ENCODE measurements at regions not wholly inside any gene's neighbourhood (a gene's known extent, or its start where the extent isn't known, plus 50 kb on each side); places are given as distances from the start of the nearest gene placed in this dataset.
"Not testable (repeated sequence)": the region's sequence is repeated elsewhere in the genome, so short reads cannot be mapped to it uniquely, and the experiment has no call there.

DNA sequence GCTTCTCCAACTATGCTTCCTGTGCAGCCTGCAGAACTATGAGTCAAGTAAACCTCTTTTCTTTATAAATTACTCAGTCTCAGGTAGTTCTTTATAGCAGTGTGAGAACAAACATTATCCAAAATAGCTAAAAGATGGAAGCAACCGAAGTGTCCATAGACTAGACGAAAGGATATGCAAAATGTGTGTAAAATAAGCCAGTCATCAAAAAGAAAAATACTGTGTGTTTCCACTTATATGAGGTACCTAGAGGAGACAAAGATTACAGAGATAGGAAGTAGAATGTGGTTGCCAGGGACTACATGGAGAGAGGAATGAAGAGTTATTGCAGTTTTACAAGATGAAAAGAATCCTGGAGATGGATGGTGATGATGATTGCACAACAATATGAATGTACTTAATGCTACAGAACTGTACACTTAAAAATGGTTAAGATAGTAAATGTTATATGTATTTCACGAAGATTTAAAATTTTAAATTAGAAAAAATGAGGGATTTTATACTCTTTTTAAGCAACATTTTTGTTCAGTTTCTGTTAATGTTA is 99.3 kb upstream of the FN1 start:
- no peak for DNase-seq

DNA sequence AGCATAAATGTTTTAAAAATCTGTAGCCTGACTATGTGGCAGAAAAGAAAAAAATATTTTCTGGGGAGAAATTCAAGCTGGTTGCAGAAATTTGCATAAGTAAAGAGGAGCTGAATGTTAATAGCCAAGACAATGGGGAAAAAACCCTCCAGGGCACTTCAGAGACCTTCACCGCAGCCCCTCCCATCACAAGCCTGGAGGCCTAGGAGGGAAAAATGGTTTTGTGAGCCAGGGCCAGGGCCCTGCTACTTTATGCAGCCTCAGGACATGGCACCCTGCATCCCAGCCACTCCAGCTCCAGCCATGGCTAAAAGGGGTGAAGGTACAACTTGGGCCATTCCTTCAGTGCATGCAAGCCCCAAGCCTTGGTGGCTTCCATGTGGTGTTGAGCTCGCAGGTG is 97.8 kb upstream of the FN1 start:
- not testable (repeated sequence) for DNase-seq

DNA sequence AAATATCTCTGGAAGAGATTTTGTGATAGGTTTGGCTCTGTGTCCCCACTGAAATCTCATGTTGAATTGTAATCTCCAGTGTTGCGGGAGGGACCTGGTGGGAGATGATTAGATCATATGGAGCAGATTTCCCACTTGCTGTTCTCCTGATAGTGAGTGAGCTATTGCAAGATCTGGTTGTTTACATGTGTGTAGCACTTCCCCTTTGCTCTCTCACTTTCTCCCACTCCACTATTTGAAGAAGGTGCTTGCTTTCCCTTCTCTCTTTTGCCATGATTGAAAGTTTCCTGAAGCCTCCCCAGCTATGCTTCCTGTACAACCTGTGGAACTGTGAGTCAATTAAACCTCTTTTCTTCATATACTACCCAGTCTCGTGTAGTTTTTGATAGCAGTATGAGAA is 97.0 kb upstream of the FN1 start:
- DNase-seq: no peak

DNA sequence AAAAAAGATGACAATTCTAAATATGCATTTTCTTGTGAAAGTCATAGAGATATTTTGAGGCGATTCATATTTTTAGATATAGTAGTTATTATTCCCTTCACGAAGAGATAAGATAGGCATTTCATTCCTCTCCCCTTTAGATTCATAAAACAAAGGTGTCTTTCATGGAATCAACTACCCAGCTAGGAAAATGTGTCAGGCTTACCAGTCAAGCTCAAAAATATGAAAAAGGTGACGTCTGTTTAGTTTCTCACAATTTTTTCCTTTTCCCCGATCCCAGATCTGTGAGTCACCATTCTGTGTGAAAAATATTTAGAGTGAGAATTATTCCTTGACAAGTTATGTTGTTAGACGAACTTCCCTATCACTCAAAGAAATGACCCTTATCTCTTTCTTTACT is 95.4 kb upstream of the FN1 start:
- DNase-seq: no peak

DNA sequence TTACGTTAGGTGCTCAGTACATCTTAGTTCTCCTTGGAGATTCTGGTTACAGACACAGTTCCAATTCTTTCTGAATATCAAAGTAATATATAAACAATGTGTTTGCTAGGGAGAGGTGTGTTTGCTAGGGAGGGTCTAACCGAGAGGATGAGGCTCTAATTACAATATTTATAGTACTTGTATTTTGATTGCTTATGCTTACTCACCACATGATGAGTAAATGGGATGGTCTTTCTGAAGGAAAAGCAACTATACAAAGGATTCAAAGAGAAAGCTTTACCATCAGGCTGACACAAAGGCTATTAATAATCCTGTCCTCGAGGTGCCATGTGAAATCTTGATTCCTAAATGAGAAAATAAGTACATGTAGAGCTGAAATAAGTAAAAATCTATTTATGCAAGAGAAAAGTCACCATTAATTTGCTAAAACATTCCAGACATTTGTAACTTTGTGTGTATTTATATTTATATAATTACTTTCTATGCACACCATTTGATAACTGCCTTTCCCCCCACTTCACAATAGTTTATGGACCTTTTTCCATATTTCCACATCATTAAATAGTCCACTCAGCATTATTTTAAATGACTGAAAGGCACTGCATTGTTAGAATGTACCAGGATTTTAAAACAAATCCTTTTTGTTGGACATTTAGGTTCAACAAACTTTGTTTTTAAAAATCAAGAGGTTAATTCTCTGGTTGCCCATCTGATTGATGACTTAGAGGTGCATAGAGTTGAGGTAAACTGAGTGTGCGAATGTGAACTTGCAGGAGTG is 94.5 kb upstream of the FN1 start:
- DNase-seq: no peak

- no peak for DNase-seq
These were observed 93.4 kb upstream of the FN1 start for GRCh38 chr2:215529271-215529670.

GRCh38 chr2:215528555-215528954 is 92.7 kb upstream of the FN1 start:
- no peak for DNase-seq

GRCh38 chr2:215527736-215528135 is 91.9 kb upstream of the FN1 start:
- DNase-seq: no peak

DNA sequence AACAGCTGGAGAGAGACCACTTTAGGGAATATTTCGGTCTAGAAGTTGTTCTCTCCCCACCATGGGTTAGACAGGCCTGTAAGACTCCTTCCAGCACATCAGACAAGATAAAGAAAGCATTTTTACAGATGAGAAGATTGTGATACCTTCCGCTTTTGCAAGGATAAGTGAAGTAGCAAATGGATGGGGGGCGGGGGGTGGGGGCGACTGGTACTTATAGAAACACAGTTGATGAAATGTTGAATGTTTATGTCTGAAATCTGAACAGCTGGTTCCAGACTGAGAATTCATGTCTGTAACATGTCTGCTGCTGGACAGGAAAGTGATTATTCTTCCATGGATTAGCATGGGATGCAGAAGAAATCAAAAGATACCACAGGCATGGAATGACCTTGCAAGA is 90.5 kb upstream of the FN1 start:
- no peak for DNase-seq

DNA sequence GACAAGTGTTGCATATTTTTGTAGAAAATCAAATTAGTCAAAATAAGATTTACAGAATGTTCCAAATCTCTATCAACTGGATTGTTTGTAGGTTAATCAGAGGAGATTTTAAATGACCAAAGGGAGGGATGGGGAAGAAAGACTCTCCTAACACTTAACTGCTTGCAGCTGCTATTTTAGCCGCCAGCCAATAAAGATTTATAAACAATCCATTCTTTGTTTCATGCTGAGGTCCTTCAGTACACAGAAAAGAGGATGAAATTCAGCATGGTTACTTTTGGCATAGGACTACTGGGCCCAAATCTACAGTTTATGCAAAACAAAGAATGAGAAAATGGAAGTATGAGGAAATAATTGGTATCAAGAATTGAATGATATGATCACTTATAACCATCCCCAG is 86.4 kb upstream of the FN1 start:
- DNase-seq: no peak

GRCh38 chr2:215521031-215521430 is 85.2 kb upstream of the FN1 start:
- DNase-seq: no peak

- no peak for DNase-seq
These were observed 81.5 kb upstream of the FN1 start for GRCh38 chr2:215517391-215517790.

- DNase-seq: no peak
These were observed 78.6 kb upstream of the FN1 start for GRCh38 chr2:215514516-215514915.

DNA sequence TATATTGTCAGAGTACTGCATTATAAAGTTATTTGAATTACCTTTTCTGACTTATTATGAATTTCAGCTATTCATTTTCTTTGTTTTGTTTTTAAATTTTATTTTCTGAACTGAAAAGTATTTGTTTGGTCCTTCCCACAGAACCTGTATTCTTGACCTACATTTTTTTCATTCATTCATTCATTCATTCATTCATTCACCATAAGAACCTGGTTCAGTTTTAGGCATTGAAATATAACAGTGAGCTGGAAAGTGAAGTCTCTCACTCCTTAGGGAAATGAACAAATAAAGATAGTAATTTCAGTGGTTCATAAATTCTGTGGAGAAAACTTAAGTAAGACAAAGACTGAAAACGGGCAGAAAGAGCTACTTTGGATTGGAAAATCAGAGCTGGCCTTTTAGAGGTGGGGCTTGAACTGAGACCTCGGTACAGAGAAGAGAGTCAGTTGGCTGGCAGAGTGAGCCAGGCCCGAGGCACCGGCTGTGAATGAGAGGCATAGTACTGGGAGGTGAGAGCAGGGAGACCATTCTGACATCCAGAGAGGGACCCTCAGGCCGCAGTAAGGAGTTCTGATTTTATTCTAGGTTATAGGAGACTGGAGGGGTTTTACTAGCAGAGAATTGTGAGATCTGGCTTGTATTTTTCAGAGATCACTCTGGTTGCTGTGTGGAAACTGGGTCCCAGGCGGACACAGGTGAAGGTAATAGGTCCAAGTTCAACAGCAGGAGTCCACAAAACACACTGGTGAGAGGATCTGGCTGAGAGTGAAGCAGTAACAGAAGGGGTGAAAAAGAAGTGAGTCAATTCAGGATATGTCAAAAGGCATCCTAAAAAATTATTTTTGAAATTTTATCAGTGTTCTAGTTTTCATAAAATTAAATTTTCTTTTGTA is 75.8 kb upstream of the FN1 start:
- DNase-seq: no peak

GRCh38 chr2:215507836-215508235 is 72.0 kb upstream of the FN1 start:
- DNase-seq: no peak

- no peak for DNase-seq
These were observed 71.3 kb upstream of the FN1 start for GRCh38 chr2:215507136-215507535.

DNA sequence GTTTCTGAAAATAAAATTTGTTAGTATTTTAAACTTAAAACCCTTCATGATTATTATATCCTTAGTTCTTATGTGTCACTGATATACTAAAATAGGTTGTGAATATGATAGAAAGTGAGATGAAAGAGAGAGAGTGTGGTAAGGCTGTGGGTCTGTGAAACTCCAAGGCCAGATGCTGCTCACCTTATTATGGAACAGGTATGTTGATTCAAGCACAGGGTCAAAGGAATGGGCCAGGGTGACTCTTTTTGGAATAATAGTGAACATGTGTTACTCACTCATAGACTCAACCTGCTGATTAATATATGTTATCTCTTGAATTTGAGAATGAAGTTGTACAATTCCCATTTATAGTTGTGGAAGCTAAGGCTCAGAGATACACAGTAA is 70.7 kb upstream of the FN1 start:
- no peak for DNase-seq

- no peak for DNase-seq
These were observed 69.3 kb upstream of the FN1 start for GRCh38 chr2:215505044-215505786.

DNA sequence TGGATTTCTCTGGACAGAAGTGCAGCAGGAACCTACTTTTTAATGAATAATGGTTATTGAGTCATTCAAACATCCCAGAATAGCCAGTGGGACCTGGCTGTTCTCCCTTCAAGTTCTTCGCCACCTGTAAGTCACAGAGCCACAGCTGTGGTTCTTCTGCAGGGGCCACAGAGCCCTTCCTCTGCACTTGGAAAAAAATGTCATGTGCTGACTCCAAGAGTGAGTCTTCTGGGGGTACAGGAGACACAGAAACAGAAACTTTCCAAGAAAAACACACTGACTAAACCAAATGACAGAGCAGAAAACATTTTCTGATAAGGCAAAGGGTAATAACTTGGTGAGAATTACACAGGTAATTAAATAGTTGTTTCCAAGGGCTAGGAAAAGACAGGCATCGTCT is 68.7 kb upstream of the FN1 start:
- DNase-seq: no peak

- no peak for DNase-seq
These were observed 67.5 kb upstream of the FN1 start for GRCh38 chr2:215503381-215503780.

DNA sequence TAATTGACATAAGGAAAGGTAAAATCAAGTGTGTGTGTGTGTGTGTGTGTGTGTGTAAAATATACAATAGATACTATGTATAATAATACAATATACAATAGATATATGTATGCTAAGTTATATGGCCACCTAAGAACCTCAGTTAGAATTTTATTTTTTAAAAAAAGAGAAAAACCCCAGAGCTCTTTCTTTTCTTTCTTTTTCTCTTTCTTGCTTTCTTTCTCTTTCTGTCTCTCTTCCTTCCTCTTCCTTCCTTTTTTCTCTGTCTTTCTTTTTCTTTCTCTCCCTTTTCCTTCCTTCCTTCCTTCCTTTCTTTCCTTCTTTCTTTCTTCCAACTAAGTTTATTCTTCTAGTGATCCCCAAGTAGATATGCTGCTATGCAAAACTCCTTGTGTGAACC is 64.6 kb upstream of the FN1 start:
- no peak for DNase-seq

- no peak for DNase-seq
These were observed 63.5 kb upstream of the FN1 start for GRCh38 chr2:215499331-215499730.

GRCh38 chr2:215498431-215498830 is 62.6 kb upstream of the FN1 start:
- DNase-seq: peak; percentile 60

All from occipital lobe (tissue), 1 donor.